ENCODE measurements at regions not wholly inside any gene's neighbourhood (a gene's known extent, or its start where the extent isn't known, plus 50 kb on each side); places are given as distances from the start of the nearest gene placed in this dataset.
"Not testable (repeated sequence)": the region's sequence is repeated elsewhere in the genome, so short reads cannot be mapped to it uniquely, and the experiment has no call there.

- no peaks in the 10 kb centered on the region for H3K4me1 ChIP-seq (ENCODE audit: insufficient read depth, low read length)
- no peaks in the 10 kb centered on the region for H3K9me3 ChIP-seq (ENCODE audit: control insufficient read depth, insufficient read depth, low read length)
- no peak overlapping the region for H3K9ac ChIP-seq (ENCODE audit: low read depth, low read length)
- no peaks in the 10 kb centered on the region for H3K36me3 ChIP-seq (ENCODE audit: insufficient read depth, low read length)
These were observed 140.0 kb upstream of the KITLG start for GRCh38 chr12:88720231-88720630.

- H3K9me3 ChIP-seq (ENCODE audit: control insufficient read depth, insufficient read depth, low read length): no peaks in the 10 kb centered on the region
- H3K4me1 ChIP-seq (ENCODE audit: insufficient read depth, low read length): no peaks in the 10 kb centered on the region
- no peak overlapping the region for H3K9ac ChIP-seq (ENCODE audit: low read depth, low read length)
- H3K36me3 ChIP-seq (ENCODE audit: insufficient read depth, low read length): no peaks in the 10 kb centered on the region
These were observed 136.9 kb upstream of the KITLG start for GRCh38 chr12:88717188-88717587.

GRCh38 chr12:88716240-88716639 lies 136.0 kb upstream of the KITLG start:
- Histone ChIP-seq H3K9me3 (ENCODE audit: control insufficient read depth, insufficient read depth, low read length) (no peaks in the 10 kb centered on the region), H3K9ac (ENCODE audit: low read depth, low read length) (no peak overlapping the region)

GRCh38 chr12:88715673-88716072 lies 135.4 kb upstream of the KITLG start:
- H3K4me1 ChIP-seq (ENCODE audit: insufficient read depth, low read length): no peaks in the 10 kb centered on the region
- H3K36me3 ChIP-seq (ENCODE audit: insufficient read depth, low read length): no peaks in the 10 kb centered on the region
- H3K9me3 ChIP-seq (ENCODE audit: control insufficient read depth, insufficient read depth, low read length): no peaks in the 10 kb centered on the region
- H3K9ac ChIP-seq (ENCODE audit: low read depth, low read length): no peak overlapping the region

More at GRCh38 chr12:88716240-88716639, 136.0 kb upstream of the KITLG start:
- Histone ChIP-seq H3K36me3 (ENCODE audit: insufficient read depth, low read length) (no peaks in the 10 kb centered on the region), H3K4me1 (ENCODE audit: insufficient read depth, low read length) (no peaks in the 10 kb centered on the region)

- H3K9me3 ChIP-seq (ENCODE audit: control insufficient read depth, insufficient read depth, low read length); H3K9ac ChIP-seq (ENCODE audit: low read depth, low read length); H3K4me1 ChIP-seq (ENCODE audit: insufficient read depth, low read length): not testable (repeated sequence)
These were observed 134.1 kb upstream of the KITLG start for GRCh38 chr12:88714263-88714882.

GRCh38 chr12:88707800-88708199 lies 127.5 kb upstream of the KITLG start:
- H3K9me3 ChIP-seq (ENCODE audit: control insufficient read depth, insufficient read depth, low read length): no peaks in the 10 kb centered on the region
- H3K9ac ChIP-seq (ENCODE audit: low read depth, low read length): no peak overlapping the region
- no peaks in the 10 kb centered on the region for H3K36me3 ChIP-seq (ENCODE audit: insufficient read depth, low read length)
- no peaks in the 10 kb centered on the region for H3K4me1 ChIP-seq (ENCODE audit: insufficient read depth, low read length)

More at GRCh38 chr12:88714263-88714882, 134.1 kb upstream of the KITLG start:
- H3K36me3 ChIP-seq (ENCODE audit: insufficient read depth, low read length): not testable (repeated sequence)

- no peaks in the 10 kb centered on the region for H3K36me3 ChIP-seq (ENCODE audit: insufficient read depth, low read length)
- no peaks in the 10 kb centered on the region for H3K4me1 ChIP-seq (ENCODE audit: insufficient read depth, low read length)
- no peaks in the 10 kb centered on the region for H3K9me3 ChIP-seq (ENCODE audit: control insufficient read depth, insufficient read depth, low read length)
- no peak overlapping the region for H3K9ac ChIP-seq (ENCODE audit: low read depth, low read length)
These were observed 126.0 kb upstream of the KITLG start for GRCh38 chr12:88706286-88706685.

- H3K4me1 ChIP-seq (ENCODE audit: insufficient read depth, low read length): no peaks in the 10 kb centered on the region
- H3K9me3 ChIP-seq (ENCODE audit: control insufficient read depth, insufficient read depth, low read length): no peaks in the 10 kb centered on the region
- no peak overlapping the region for H3K9ac ChIP-seq (ENCODE audit: low read depth, low read length)
- no peaks in the 10 kb centered on the region for H3K36me3 ChIP-seq (ENCODE audit: insufficient read depth, low read length)
These were observed 123.5 kb upstream of the KITLG start for GRCh38 chr12:88703790-88704189.

- no peak overlapping the region for H3K9ac ChIP-seq (ENCODE audit: low read depth, low read length)
- no peaks in the 10 kb centered on the region for H3K36me3 ChIP-seq (ENCODE audit: insufficient read depth, low read length)
- peaks cover 3% of the 10 kb centered on the region for H3K9me3 ChIP-seq (ENCODE audit: control insufficient read depth, insufficient read depth, low read length)
- H3K4me1 ChIP-seq (ENCODE audit: insufficient read depth, low read length): no peaks in the 10 kb centered on the region
These were observed 118.2 kb upstream of the KITLG start for GRCh38 chr12:88698471-88698870.

GRCh38 chr12:88693837-88694445 lies 113.7 kb upstream of the KITLG start:
- Histone ChIP-seq H3K4me1 (ENCODE audit: insufficient read depth, low read length) (no peaks in the 10 kb centered on the region), H3K9me3 (ENCODE audit: control insufficient read depth, insufficient read depth, low read length) (peaks cover 3% of the 10 kb centered on the region), H3K9ac (ENCODE audit: low read depth, low read length) (no peak overlapping the region), H3K36me3 (ENCODE audit: insufficient read depth, low read length) (no peaks in the 10 kb centered on the region)

- Histone ChIP-seq H3K9me3 (ENCODE audit: control insufficient read depth, insufficient read depth, low read length) (peaks cover 3% of the 10 kb centered on the region), H3K4me1 (ENCODE audit: insufficient read depth, low read length) (no peaks in the 10 kb centered on the region), H3K36me3 (ENCODE audit: insufficient read depth, low read length) (no peaks in the 10 kb centered on the region), H3K9ac (ENCODE audit: low read depth, low read length) (no peak overlapping the region)
These were observed 111.5 kb upstream of the KITLG start for GRCh38 chr12:88691811-88692210.

- Histone ChIP-seq H3K9ac (ENCODE audit: low read depth, low read length) (no peak overlapping the region), H3K4me1 (ENCODE audit: insufficient read depth, low read length) (no peaks in the 10 kb centered on the region), H3K36me3 (ENCODE audit: insufficient read depth, low read length) (no peaks in the 10 kb centered on the region), H3K9me3 (ENCODE audit: control insufficient read depth, insufficient read depth, low read length) (no peaks in the 10 kb centered on the region; the same call in 1 of the 2 replicates)
These were observed 104.3 kb upstream of the KITLG start for GRCh38 chr12:88684610-88685009.

- Histone ChIP-seq H3K36me3 (ENCODE audit: insufficient read depth, low read length) (no peaks in the 10 kb centered on the region), H3K4me1 (ENCODE audit: insufficient read depth, low read length) (no peaks in the 10 kb centered on the region), H3K9ac (ENCODE audit: low read depth, low read length) (no peak overlapping the region), H3K9me3 (ENCODE audit: control insufficient read depth, insufficient read depth, low read length) (no peaks in the 10 kb centered on the region; the same call in 1 of the 2 replicates)
These were observed 103.9 kb upstream of the KITLG start for GRCh38 chr12:88684170-88684569.

- no peaks in the 10 kb centered on the region for H3K4me1 ChIP-seq (ENCODE audit: insufficient read depth, low read length)
- H3K36me3 ChIP-seq (ENCODE audit: insufficient read depth, low read length): no peaks in the 10 kb centered on the region
- H3K9ac ChIP-seq (ENCODE audit: low read depth, low read length): no peak overlapping the region
- H3K9me3 ChIP-seq (ENCODE audit: control insufficient read depth, insufficient read depth, low read length): no peaks in the 10 kb centered on the region; the same call in 1 of the 2 replicates
These were observed 103.4 kb upstream of the KITLG start for GRCh38 chr12:88683628-88684027.

- no peak overlapping the region for H3K9ac ChIP-seq (ENCODE audit: low read depth, low read length)
- no peaks in the 10 kb centered on the region for H3K4me1 ChIP-seq (ENCODE audit: insufficient read depth, low read length)
- H3K9me3 ChIP-seq (ENCODE audit: control insufficient read depth, insufficient read depth, low read length): no peaks in the 10 kb centered on the region; the same call in 1 of the 2 replicates
- H3K36me3 ChIP-seq (ENCODE audit: insufficient read depth, low read length): no peaks in the 10 kb centered on the region
These were observed 101.0 kb upstream of the KITLG start for GRCh38 chr12:88681271-88681670.
